ENCODE measurements at regions not wholly inside any gene's neighbourhood (a gene's known extent, or its start where the extent isn't known, plus 50 kb on each side); places are given as distances from the start of the nearest gene placed in this dataset.
"Not testable (repeated sequence)": the region's sequence is repeated elsewhere in the genome, so short reads cannot be mapped to it uniquely, and the experiment has no call there.

GRCh38 chr21:19198801-19199200 lies 795.2 kb upstream of the TMPRSS15 start:
- no peak for TF ChIP-seq CTCF (conservative IDR thresholded peaks at IDR 0.05; ENCODE audit: low read depth, low read length)
- no peak overlapping the region for H3K4me3 ChIP-seq (ENCODE audit: low read length)
- DNase-seq (ENCODE audit: low read depth), result no peak

- no peak for TF ChIP-seq CTCF (conservative IDR thresholded peaks at IDR 0.05; ENCODE audit: low read depth, low read length)
- no peak overlapping the region for H3K4me3 ChIP-seq (ENCODE audit: low read length)
- DNase-seq (ENCODE audit: low read depth), result no peak
These were observed 814.6 kb upstream of the TMPRSS15 start for GRCh38 chr21:19218163-19218562.

- no peak overlapping the region for H3K4me3 ChIP-seq (ENCODE audit: low read length)
These were observed 820.5 kb upstream of the TMPRSS15 start for GRCh38 chr21:19224090-19224489.

GRCh38 chr21:19228226-19228625 lies 824.6 kb upstream of the TMPRSS15 start:
- DNase-seq (ENCODE audit: low read depth), result no peak
- no peak for TF ChIP-seq CTCF (conservative IDR thresholded peaks at IDR 0.05; ENCODE audit: low read depth, low read length)
- H3K4me3 ChIP-seq (ENCODE audit: low read length), result no peak overlapping the region

More at GRCh38 chr21:19224090-19224489, 820.5 kb upstream of the TMPRSS15 start:
- no peak for TF ChIP-seq CTCF (conservative IDR thresholded peaks at IDR 0.05; ENCODE audit: low read depth, low read length)
- DNase-seq (ENCODE audit: low read depth), result no peak

- not testable (repeated sequence) for H3K4me3 ChIP-seq (ENCODE audit: low read length); DNase-seq (ENCODE audit: low read depth)
These were observed 830.3 kb upstream of the TMPRSS15 start for GRCh38 chr21:19233841-19234240.

- TF ChIP-seq CTCF (conservative IDR thresholded peaks at IDR 0.05; ENCODE audit: low read depth, low read length), result no peak
- no peak overlapping the region for H3K4me3 ChIP-seq (ENCODE audit: low read length)
- no peak for DNase-seq (ENCODE audit: low read depth)
These were observed 832.6 kb upstream of the TMPRSS15 start for GRCh38 chr21:19236209-19236608.

GRCh38 chr21:19237608-19238007 lies 834.0 kb upstream of the TMPRSS15 start:
- no peak for DNase-seq (ENCODE audit: low read depth)
- H3K4me3 ChIP-seq (ENCODE audit: low read length), result no peak overlapping the region
- TF ChIP-seq CTCF (conservative IDR thresholded peaks at IDR 0.05; ENCODE audit: low read depth, low read length), result no peak

- no peak for DNase-seq (ENCODE audit: low read depth)
- no peak overlapping the region for H3K4me3 ChIP-seq (ENCODE audit: low read length)
- no peak for TF ChIP-seq CTCF (conservative IDR thresholded peaks at IDR 0.05; ENCODE audit: low read depth, low read length)
These were observed 836.1 kb upstream of the TMPRSS15 start for GRCh38 chr21:19239696-19240095.
